HepG2 (cell line): ENCODE measurements at regions not wholly inside any gene's neighbourhood (a gene's known extent, or its start where the extent isn't known, plus 50 kb on each side); places are given as distances from the start of the nearest gene placed in this dataset.

Experiments used
- ATAC-seq: fragments of 200-7000 bp; cut with Tn5 transposase; 3 replicates; pipeline ENCODE4 v1.9.1; 2020; ENCODE audit warnings: mild to moderate bottlenecking, moderate library complexity
- BruUV-seq: library from RNA; stranded (reverse); fragments of 400-500 nt; replicated peaks from 2 replicates; lab custom pipeline; 2021; lab: Mats Ljungman, UMichigan
- CTCF ChIA-PET: fragments of 300-600 bp; formaldehyde crosslinking; extraction: SDS; loops from one replicate; lab custom pipeline; 2021; ENCODE audit warnings: low total read pairs, inconsistent platforms, low intra/inter-chr PET ratio; lab: Yijun Ruan, JAX
- POLR2A ChIA-PET: fragments of 350-600 bp; sonication (Branson Sonifier 250); formaldehyde crosslinking; loops from one replicate; lab custom pipeline; 2020; ENCODE audit warnings: antibody characterized with exemption, inconsistent platforms; lab: Yijun Ruan, JAX
- DNase-seq: peaks from one replicate; pipeline ENCODE4 v3.0.0-alpha.2; 2015; ENCODE audit warnings: low spot score
- FAIRE-seq: peaks from 3 replicates; lab custom pipeline; 2011; peaks lifted over from hg19 to GRCh38; lab: Jason Lieb, UNC
- H2AFZ ChIP-seq: one replicate; pipeline ENCODE4 v1.6.1; 2011; ENCODE audit warnings: low read length, inconsistent platforms
- H3K27ac ChIP-seq: fragments of 300-600 bp; 3 replicates; pipeline ENCODE4 v1.8.0; 2011; ENCODE audit warnings: mixed run types, mild to moderate bottlenecking, mixed read lengths, low read length, inconsistent platforms; ENCODE audit not compliant: insufficient read depth; ENCODE audit errors: extremely low read length
- H3K27me3 ChIP-seq, 2 experiments: fragments of 200-600 bp in 1 of 2; 2 replicates in 1 of 2; 3 replicates in 1 of 2; pipeline versions ENCODE4 v1.6.0 to v1.8.0; 2011; ENCODE audit warnings: low read length in 2 of 2, mild to moderate bottlenecking in 2 of 2, moderate library complexity in 2 of 2, inconsistent platforms in 1 of 2; ENCODE audit not compliant: insufficient read depth in 2 of 2, control insufficient read depth in 1 of 2
- H3K36me3 ChIP-seq, 2 experiments: fragments of 200-600 bp in 1 of 2; replicated peaks in 1 of 2; 2 replicates in 1 of 2; 3 replicates in 1 of 2; pipeline versions ENCODE4 v1.5.1 to v1.8.0; 2011; ENCODE audit warnings: low read length in 2 of 2, inconsistent platforms in 1 of 2; ENCODE audit not compliant: insufficient read depth in 2 of 2, control insufficient read depth in 1 of 2
- H3K4me1 ChIP-seq: 2 replicates; pipeline ENCODE4 v1.5.1; 2012; ENCODE audit warnings: low read length, inconsistent platforms; ENCODE audit not compliant: insufficient read depth
- H3K4me2 ChIP-seq: 2 replicates; pipeline ENCODE4 v1.6.0; 2011; ENCODE audit warnings: low read depth, low read length, inconsistent platforms
- H3K4me3 ChIP-seq, 3 experiments: fragments of 200-600 bp in 1 of 3; sonication (generic), shearing (Covaris generic) in 1 of 3; replicated peaks in 1 of 3; 2 replicates each; pipeline ENCODE4 v1.5.1; 2011 to 2016; ENCODE audit warnings: low read length in 3 of 3, inconsistent platforms in 2 of 3, low read depth in 2 of 3, mild to moderate bottlenecking in 2 of 3, control low read depth in 1 of 3, mixed read lengths in 1 of 3; ENCODE audit not compliant: insufficient read depth in 1 of 3
- H3K79me2 ChIP-seq: one replicate; pipeline ENCODE4 v1.6.1; 2011; ENCODE audit warnings: low read length, inconsistent platforms; ENCODE audit not compliant: insufficient read depth
- H3K9ac ChIP-seq: 2 replicates; pipeline ENCODE4 v1.6.0; 2011; ENCODE audit warnings: mild to moderate bottlenecking, low read depth, low read length, inconsistent platforms; ENCODE audit not compliant: insufficient read depth
- H3K9me3 ChIP-seq: 2 replicates; pipeline ENCODE4 v1.5.1; 2012; ENCODE audit warnings: mild to moderate bottlenecking, low read length
- H4K20me1 ChIP-seq: 2 replicates; pipeline ENCODE4 v1.6.0; 2011; ENCODE audit warnings: inconsistent platforms, mild to moderate bottlenecking, low read length, moderate library complexity; ENCODE audit not compliant: insufficient read depth
- MAFG ChIP-seq: sonication (generic); formaldehyde crosslinking; IDR thresholded peaks from 2 replicates; pipeline ENCODE4 v1.5.1; 2020; ENCODE audit warnings: mild to moderate bottlenecking, missing genetic modification reagents
- ZFP36L1 ChIP-seq: sonication (generic); formaldehyde crosslinking; IDR thresholded peaks from 2 replicates; pipeline ENCODE4 v1.8.0; 2022; ENCODE audit warnings: mild to moderate bottlenecking, missing genetic modification reagents, moderate library complexity
- ZNF775 ChIP-seq: sonication (generic); formaldehyde crosslinking; IDR thresholded peaks from 2 replicates; pipeline ENCODE4 v1.4.0; 2020; ENCODE audit warnings: missing genetic modification reagents, mild to moderate bottlenecking, moderate library complexity, borderline replicate concordance
- WGBS: methylation state at CpG from one replicate; pipeline ENCODE4 v1.1.6; 2017; ENCODE audit warnings: low lambda C conversion rate; 5-methylcytosine and 5-hydroxymethylcytosine counted together
- in situ Hi-C: cut with HindIII; loops from 2 replicates; pipeline ENCODE4 v1.10.0; 2017; ENCODE audit warnings: low pct_unique_long_range_greater_than_20kb; ENCODE audit not compliant: extremely low pct_ligation_motif_present
- intact Hi-C: fragments of 100-400 bp; cut with micrococcal nuclease; formaldehyde crosslinking; loops from one replicate; pipeline ENCODE4 v1.10.0; 2022; ENCODE audit not compliant: unreplicated experiment
- TF ChIP-seq, protein P1 (sequence below): sonication (generic); formaldehyde crosslinking; IDR thresholded peaks from 2 replicates; pipeline ENCODE4 v1.5.1; 2020; ENCODE audit warnings: mild to moderate bottlenecking, missing genetic modification reagents, moderate library complexity

DNA sequence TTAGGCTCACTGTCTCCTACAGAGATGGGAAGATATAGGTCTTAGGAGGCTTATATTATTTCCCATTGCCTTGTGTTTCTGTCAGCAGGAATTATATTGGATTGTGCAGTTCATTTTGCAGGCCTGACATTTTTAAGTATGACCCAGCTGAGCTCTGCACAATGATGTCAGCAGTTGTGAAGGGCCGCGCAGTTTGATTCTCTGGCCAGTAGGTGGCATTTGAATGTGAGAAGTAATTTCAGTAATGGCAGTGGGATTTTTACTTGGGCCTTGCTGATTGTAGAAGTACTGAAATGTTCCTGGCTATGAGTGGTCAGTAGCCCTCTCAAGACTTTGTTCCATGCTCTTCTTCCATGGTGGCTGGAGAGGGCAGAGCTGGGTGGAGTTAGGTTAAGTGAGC, 247.2 kb upstream of the MTMR8 start:
- 93% methylated on average over 2 of the region's 2 CpGs for WGBS
- H3K27ac ChIP-seq = no peak overlapping the region
- TF ChIP-seq MAFG (no peak), ZNF775 (no peak), ZFP36L1 (CRISPR knock-in tag) (no peak)
- TF ChIP-seq, protein P1, sequence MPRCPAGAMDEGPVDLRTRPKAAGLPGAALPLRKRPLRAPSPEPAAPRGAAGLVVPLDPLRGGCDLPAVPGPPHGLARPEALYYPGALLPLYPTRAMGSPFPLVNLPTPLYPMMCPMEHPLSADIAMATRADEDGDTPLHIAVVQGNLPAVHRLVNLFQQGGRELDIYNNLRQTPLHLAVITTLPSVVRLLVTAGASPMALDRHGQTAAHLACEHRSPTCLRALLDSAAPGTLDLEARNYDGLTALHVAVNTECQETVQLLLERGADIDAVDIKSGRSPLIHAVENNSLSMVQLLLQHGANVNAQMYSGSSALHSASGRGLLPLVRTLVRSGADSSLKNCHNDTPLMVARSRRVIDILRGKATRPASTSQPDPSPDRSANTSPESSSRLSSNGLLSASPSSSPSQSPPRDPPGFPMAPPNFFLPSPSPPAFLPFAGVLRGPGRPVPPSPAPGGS (CRISPR knock-in tag) = no peak
- TF ChIP-seq, all 625 proteins: peak for 0
- Histone ChIP-seq H3K27me3 (no peaks in the 10 kb centered on the region), H3K4me3 (no peak overlapping the region), H2AFZ (no peak overlapping the region), H3K4me2 (no peak overlapping the region), H3K79me2 (no peaks in the 10 kb centered on the region), H3K9ac (no peak overlapping the region), H3K36me3 (no peaks in the 10 kb centered on the region), H4K20me1 (no peaks in the 10 kb centered on the region), H3K9me3 (no peaks in the 10 kb centered on the region), H3K4me1 (no peaks in the 10 kb centered on the region)
- ChIA-PET POLR2A (no interaction called here), CTCF (no interaction called here)
- no peak for FAIRE-seq
- no peak for ATAC-seq
- intact Hi-C loops = no loop called here
- in situ Hi-C loops = no loop called here
- no TSS peak for BruUV-seq
- no peak for DNase-seq
